ENCODE measurements at regions not wholly inside any gene's neighbourhood (a gene's known extent, or its start where the extent isn't known, plus 50 kb on each side); places are given as distances from the start of the nearest gene placed in this dataset.

- Histone ChIP-seq H3K9ac (no peak overlapping the region), H3K27ac (no peak overlapping the region), H3K9me3 (ENCODE audit: low read depth) (no peaks in the 10 kb centered on the region), H4K20me1 (ENCODE audit: insufficient read depth) (no peaks in the 10 kb centered on the region), H3K9me2 (ENCODE audit: insufficient read depth) (no peaks in the 10 kb centered on the region), H3F3A (ENCODE audit: insufficient read depth) (no peaks in the 10 kb centered on the region), H3K4me2 (ENCODE audit: unreplicated experiment) (no peak overlapping the region), H3K4me3 (no peak overlapping the region), H2AFZ (no peak overlapping the region), H3K79me2 (ENCODE audit: insufficient read depth) (no peaks in the 10 kb centered on the region), H3K4me1 (ENCODE audit: insufficient read depth) (no peaks in the 10 kb centered on the region), H3K27me3 (replicated peaks; ENCODE audit: insufficient read depth) (no peaks in the 10 kb centered on the region), H3K36me3 (ENCODE audit: low read depth) (no peaks in the 10 kb centered on the region)
- in situ Hi-C loops (cut with MboI): loop anchor here (10.0 kb wide), 1 partner anchor 59 kb away; no protein-coding TSS in a partner anchor
- WGBS, 2 experiments (ENCODE audit: low coverage in 1 of 2, low lambda C conversion rate in 2 of 2, missing lambda C conversion rate in 2 of 2): 50 to 54% methylated on average over 26 of the region's 26 CpGs
- TF ChIP-seq EZH2 (IDR thresholded peaks at IDR 0.05; ENCODE audit: insufficient read depth, poor library complexity, severe bottlenecking): no peak
- no peak for TF ChIP-seq EZH2phosphoT487 (IDR thresholded peaks at IDR 0.05; ENCODE audit: insufficient read depth, low read depth)
- DNase-seq: no peak
These were observed 2066.7 kb downstream of the TP53TG3F start for GRCh38 chr16:35525979-35526590.

GRCh38 chr16:35532576-35532975, 2073.2 kb downstream of the TP53TG3F start:
- H3K36me3 ChIP-seq (ENCODE audit: low read depth): no peaks in the 10 kb centered on the region
- no peak overlapping the region for H3K4me3 ChIP-seq
- H3K9me3 ChIP-seq (ENCODE audit: low read depth): no peaks in the 10 kb centered on the region
- no peaks in the 10 kb centered on the region for H3K79me2 ChIP-seq (ENCODE audit: insufficient read depth)
- no peaks in the 10 kb centered on the region for H3K9me2 ChIP-seq (ENCODE audit: insufficient read depth)
- H3F3A ChIP-seq (ENCODE audit: insufficient read depth): no peaks in the 10 kb centered on the region
- H3K27ac ChIP-seq: no peak overlapping the region
- no peak overlapping the region for H2AFZ ChIP-seq
- no peaks in the 10 kb centered on the region for H3K27me3 ChIP-seq (replicated peaks; ENCODE audit: insufficient read depth)
- H4K20me1 ChIP-seq (ENCODE audit: insufficient read depth): no peaks in the 10 kb centered on the region
- in situ Hi-C loops (cut with MboI): no loop called here
- H3K4me2 ChIP-seq (ENCODE audit: unreplicated experiment): no peak overlapping the region
- DNase-seq: no peak
- no peak overlapping the region for H3K9ac ChIP-seq
- no peak for TF ChIP-seq EZH2phosphoT487 (IDR thresholded peaks at IDR 0.05; ENCODE audit: insufficient read depth, low read depth)
- TF ChIP-seq EZH2 (IDR thresholded peaks at IDR 0.05; ENCODE audit: insufficient read depth, poor library complexity, severe bottlenecking): no peak
- WGBS, 2 experiments (ENCODE audit: low coverage in 1 of 2, low lambda C conversion rate in 2 of 2, missing lambda C conversion rate in 2 of 2): 30 to 31% methylated on average over 4 of the region's 4 CpGs
- H3K4me1 ChIP-seq (ENCODE audit: insufficient read depth): no peaks in the 10 kb centered on the region

- DNase-seq: peak; percentile 1
- Histone ChIP-seq H2AFZ (no peak overlapping the region), H3K4me1 (ENCODE audit: insufficient read depth) (no peaks in the 10 kb centered on the region), H3K79me2 (ENCODE audit: insufficient read depth) (no peaks in the 10 kb centered on the region), H3K36me3 (ENCODE audit: low read depth) (no peaks in the 10 kb centered on the region), H3K4me3 (no peak overlapping the region), H3K9me2 (ENCODE audit: insufficient read depth) (no peaks in the 10 kb centered on the region), H3K27ac (no peak overlapping the region), H3K4me2 (ENCODE audit: unreplicated experiment) (no peak overlapping the region), H3F3A (ENCODE audit: insufficient read depth) (no peaks in the 10 kb centered on the region), H3K9ac (no peak overlapping the region), H3K9me3 (ENCODE audit: low read depth) (no peaks in the 10 kb centered on the region), H3K27me3 (replicated peaks; ENCODE audit: insufficient read depth) (no peaks in the 10 kb centered on the region), H4K20me1 (ENCODE audit: insufficient read depth) (no peaks in the 10 kb centered on the region)
- WGBS, 2 experiments (ENCODE audit: low coverage in 1 of 2, low lambda C conversion rate in 2 of 2, missing lambda C conversion rate in 2 of 2): 32% methylated on average over 2 of the region's 2 CpGs
- in situ Hi-C loops (cut with MboI): no loop called here
- TF ChIP-seq EZH2 (IDR thresholded peaks at IDR 0.05; ENCODE audit: insufficient read depth, poor library complexity, severe bottlenecking): no peak
- TF ChIP-seq EZH2phosphoT487 (IDR thresholded peaks at IDR 0.05; ENCODE audit: insufficient read depth, low read depth): no peak
These were observed 2074.3 kb downstream of the TP53TG3F start for GRCh38 chr16:35533683-35534082.

- Histone ChIP-seq H3K36me3 (ENCODE audit: low read depth) (no peaks in the 10 kb centered on the region), H3K4me3 (no peak overlapping the region), H2AFZ (no peak overlapping the region), H4K20me1 (ENCODE audit: insufficient read depth) (no peaks in the 10 kb centered on the region), H3K4me2 (ENCODE audit: unreplicated experiment) (no peak overlapping the region), H3K27me3 (replicated peaks; ENCODE audit: insufficient read depth) (no peaks in the 10 kb centered on the region), H3F3A (ENCODE audit: insufficient read depth) (no peaks in the 10 kb centered on the region), H3K4me1 (ENCODE audit: insufficient read depth) (no peaks in the 10 kb centered on the region), H3K79me2 (ENCODE audit: insufficient read depth) (no peaks in the 10 kb centered on the region), H3K9me2 (ENCODE audit: insufficient read depth) (no peaks in the 10 kb centered on the region), H3K9me3 (ENCODE audit: low read depth) (no peaks in the 10 kb centered on the region), H3K27ac (no peak overlapping the region), H3K9ac (no peak overlapping the region)
- 36 to 45% methylated on average over 22 to 27 of the region's 27 CpGs for WGBS, 2 experiments (ENCODE audit: low coverage in 1 of 2, low lambda C conversion rate in 2 of 2, missing lambda C conversion rate in 2 of 2)
- no peak for DNase-seq
- in situ Hi-C loops (cut with MboI): no loop called here
- TF ChIP-seq EZH2 (IDR thresholded peaks at IDR 0.05; ENCODE audit: insufficient read depth, poor library complexity, severe bottlenecking) (no peak), EZH2phosphoT487 (IDR thresholded peaks at IDR 0.05; ENCODE audit: insufficient read depth, low read depth) (no peak)
These were observed 2084.1 kb downstream of the TP53TG3F start for GRCh38 chr16:35543486-35543885.

Data from GM23248 (cell line).